OCI-LY3 (cell line): ENCODE measurements at regions not wholly inside any gene's neighbourhood (a gene's known extent, or its start where the extent isn't known, plus 50 kb on each side); places are given as distances from the start of the nearest gene placed in this dataset.

Experiments used
- H2AFZ ChIP-seq: fragments of 200-600, 300-600 bp; shearing (Covaris generic); 2 replicates; pipeline ENCODE4 v1.6.0; 2014; ENCODE audit warnings: antibody characterized with exemption, low read depth, low read length
- H3K27ac ChIP-seq: fragments of 200-600, 300-600 bp; sonication (generic); 2 replicates; pipeline ENCODE4 v1.5.1; 2014; ENCODE audit warnings: mild to moderate bottlenecking, low read length, moderate library complexity, mixed read lengths
- H3K27me3 ChIP-seq: fragments of 200-600, 300-600 bp; sonication (generic); 2 replicates; pipeline ENCODE4 v1.6.1; 2014; ENCODE audit warnings: low read depth, low read length, mixed read lengths
- H3K36me3 ChIP-seq: fragments of 200-600, 300-600 bp; sonication (generic); replicated peaks from 2 replicates; pipeline ENCODE3; 2014; ENCODE audit warnings: low read depth, low read length, mixed read lengths
- H3K4me1 ChIP-seq: fragments of 300-600, 200-600 bp; sonication (generic); 2 replicates; pipeline ENCODE4 v1.6.1; 2014; ENCODE audit warnings: low read length, mixed read lengths
- H3K4me2 ChIP-seq: fragments of 200-600, 300-600 bp; sonication (generic); 2 replicates; pipeline ENCODE4 v1.6.1; 2014; ENCODE audit warnings: low read length, mixed read lengths
- H3K4me3 ChIP-seq: fragments of 300-600, 200-600 bp; sonication (generic); 2 replicates; pipeline ENCODE4 v1.5.1; 2014; ENCODE audit warnings: antibody characterized with exemption, mild to moderate bottlenecking, low read length, moderate library complexity
- H3K79me2 ChIP-seq: fragments of 300-600, 200-600 bp; shearing (Covaris generic); 2 replicates; pipeline ENCODE4 v1.6.1; 2014; ENCODE audit warnings: mild to moderate bottlenecking, low read length, mixed read lengths
- H3K9ac ChIP-seq: fragments of 300-600, 200-600 bp; shearing (Covaris generic); 2 replicates; pipeline ENCODE4 v1.6.0; 2014; ENCODE audit warnings: mild to moderate bottlenecking, low read length, moderate library complexity
- H3K9me3 ChIP-seq: fragments of 200-600, 300-600 bp; shearing (Covaris generic); 2 replicates; pipeline ENCODE4 v1.6.1; 2014; ENCODE audit warnings: low read length, mixed read lengths; ENCODE audit not compliant: insufficient read depth
- H4K20me1 ChIP-seq: fragments of 200-600, 300-600 bp; sonication (generic); 2 replicates; pipeline ENCODE4 v1.6.1; 2016; ENCODE audit warnings: low read length, mixed read lengths; ENCODE audit not compliant: insufficient read depth
- CTCF ChIP-seq: fragments of 200-600, 300-600 bp; sonication (generic); IDR thresholded peaks from 2 replicates; pipeline ENCODE4 v1.5.1; 2014; ENCODE audit warnings: antibody characterized with exemption, low read length, low read depth
- EZH2phosphoT487 ChIP-seq: fragments of 200-600 bp; shearing (Covaris generic); IDR thresholded peaks from 2 replicates; pipeline ENCODE4 v1.6.1; 2018; ENCODE audit warnings: antibody characterized with exemption, mixed run types, low read depth

GRCh38 chr4:28926156-28926555, 1794.0 kb upstream of the PCDH7 start:
- no peaks in the 10 kb centered on the region for H3K4me1 ChIP-seq
- TF ChIP-seq EZH2phosphoT487 (no peak), CTCF (no peak)

GRCh38 chr4:28942631-28943030, 1777.5 kb upstream of the PCDH7 start:
- Histone ChIP-seq H3K27ac (no peak overlapping the region), H3K9me3 (no peaks in the 10 kb centered on the region), H3K4me1 (no peaks in the 10 kb centered on the region), H3K27me3 (no peaks in the 10 kb centered on the region), H4K20me1 (no peaks in the 10 kb centered on the region), H3K9ac (no peak overlapping the region), H3K79me2 (no peaks in the 10 kb centered on the region), H2AFZ (no peak overlapping the region), H3K4me3 (no peak overlapping the region), H3K36me3 (no peaks in the 10 kb centered on the region), H3K4me2 (no peak overlapping the region)
- TF ChIP-seq CTCF (no peak), EZH2phosphoT487 (no peak)

More at GRCh38 chr4:28926156-28926555, 1794.0 kb upstream of the PCDH7 start:
- H2AFZ ChIP-seq = no peak overlapping the region
- H3K36me3 ChIP-seq = no peaks in the 10 kb centered on the region
- no peaks in the 10 kb centered on the region for H3K27me3 ChIP-seq
- no peak overlapping the region for H3K4me2 ChIP-seq
- no peaks in the 10 kb centered on the region for H3K79me2 ChIP-seq
- no peaks in the 10 kb centered on the region for H4K20me1 ChIP-seq
- H3K4me3 ChIP-seq = no peak overlapping the region
- H3K9ac ChIP-seq = no peak overlapping the region
- H3K27ac ChIP-seq = no peak overlapping the region
- no peaks in the 10 kb centered on the region for H3K9me3 ChIP-seq

DNA sequence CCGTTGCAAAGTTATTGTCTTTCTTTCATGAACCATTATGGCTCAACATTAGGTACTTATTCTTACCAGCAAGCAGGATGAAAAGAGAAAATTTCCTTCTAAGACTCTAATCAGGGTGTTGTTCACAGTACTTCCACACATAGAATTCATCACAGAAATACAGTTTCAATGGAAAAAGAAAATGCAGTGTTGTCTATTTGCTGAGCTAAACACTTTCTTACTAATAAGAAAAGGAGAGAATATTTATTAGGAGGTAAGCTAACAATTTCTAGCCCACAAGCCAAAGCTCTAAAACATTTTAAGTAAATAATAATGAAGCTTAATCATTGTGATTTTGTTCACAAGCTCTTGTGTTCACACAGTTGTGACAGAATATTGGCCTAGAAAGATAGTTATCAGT, 1772.8 kb upstream of the PCDH7 start:
- Histone ChIP-seq H3K79me2 (no peaks in the 10 kb centered on the region), H3K4me1 (no peaks in the 10 kb centered on the region), H3K9ac (no peak overlapping the region), H3K27me3 (no peaks in the 10 kb centered on the region), H3K9me3 (no peaks in the 10 kb centered on the region), H3K36me3 (no peaks in the 10 kb centered on the region), H2AFZ (no peak overlapping the region), H4K20me1 (no peaks in the 10 kb centered on the region), H3K27ac (no peak overlapping the region), H3K4me2 (no peak overlapping the region), H3K4me3 (no peak overlapping the region)
- TF ChIP-seq EZH2phosphoT487 (no peak), CTCF (no peak)

- Histone ChIP-seq H3K4me1 (no peaks in the 10 kb centered on the region), H3K4me2 (no peak overlapping the region)
Observed at GRCh38 chr4:28948501-28948900, 1771.7 kb upstream of the PCDH7 start.

More at GRCh38 chr4:28948501-28948900, 1771.7 kb upstream of the PCDH7 start:
- TF ChIP-seq CTCF = no peak
- TF ChIP-seq EZH2phosphoT487 = no peak
- Histone ChIP-seq H4K20me1 (no peaks in the 10 kb centered on the region), H3K9ac (no peak overlapping the region), H3K27ac (no peak overlapping the region), H3K27me3 (no peaks in the 10 kb centered on the region), H3K79me2 (no peaks in the 10 kb centered on the region), H3K9me3 (no peaks in the 10 kb centered on the region), H2AFZ (no peak overlapping the region), H3K36me3 (no peaks in the 10 kb centered on the region), H3K4me3 (no peak overlapping the region)
